AG09309 (cell line): ENCODE measurements at regions not wholly inside any gene's neighbourhood (a gene's known extent, or its start where the extent isn't known, plus 50 kb on each side); places are given as distances from the start of the nearest gene placed in this dataset.
"Not testable (repeated sequence)": the region's sequence is repeated elsewhere in the genome, so short reads cannot be mapped to it uniquely, and the experiment has no call there.

Source experiments
- DNase-seq: peaks from one replicate; pipeline ENCODE4 v3.0.0-alpha.2; 2010; ENCODE audit warnings: low read depth
- H3K4me3 ChIP-seq: 2 replicates; pipeline ENCODE4 v1.5.1; 2011; ENCODE audit warnings: mild to moderate bottlenecking, low read depth, low read length, moderate library complexity; ENCODE audit not compliant: control insufficient read depth
- CTCF ChIP-seq: IDR thresholded peaks from 2 replicates; pipeline ENCODE4 v1.5.1; 2011; ENCODE audit warnings: mild to moderate bottlenecking, low read depth, low read length, inconsistent platforms; ENCODE audit not compliant: insufficient read depth, control insufficient read depth; ENCODE audit errors: missing control alignments

- TF ChIP-seq CTCF: no peak
- H3K4me3 ChIP-seq: no peak overlapping the region
- no peak for DNase-seq
These were observed 284.9 kb upstream of the ECI2 start for GRCh38 chr6:4420160-4420865.

GRCh38 chr6:4415549-4415948, 280.2 kb upstream of the ECI2 start:
- no peak overlapping the region for H3K4me3 ChIP-seq
- no peak for TF ChIP-seq CTCF
- no peak for DNase-seq

GRCh38 chr6:4414078-4414477, 278.7 kb upstream of the ECI2 start:
- DNase-seq, H3K4me3 ChIP-seq: not testable (repeated sequence)

- TF ChIP-seq CTCF: peak; percentile 10
- DNase-seq: peak; percentile 63
- no peak overlapping the region for H3K4me3 ChIP-seq
These were observed 277.7 kb upstream of the ECI2 start for GRCh38 chr6:4413073-4413472.

- no peak overlapping the region for H3K4me3 ChIP-seq
- no peak for TF ChIP-seq CTCF
- no peak for DNase-seq
These were observed 277.1 kb upstream of the ECI2 start for GRCh38 chr6:4412488-4412887.

- no peak for TF ChIP-seq CTCF
- no peak overlapping the region for H3K4me3 ChIP-seq
- DNase-seq: no peak
These were observed 276.7 kb upstream of the ECI2 start for GRCh38 chr6:4412077-4412476.

- DNase-seq, H3K4me3 ChIP-seq: not testable (repeated sequence)
These were observed 272.3 kb upstream of the ECI2 start for GRCh38 chr6:4407710-4408109.

- TF ChIP-seq CTCF: no peak
- no peak for DNase-seq
- H3K4me3 ChIP-seq: no peak overlapping the region
These were observed 270.3 kb upstream of the ECI2 start for GRCh38 chr6:4405621-4406212.
